HCT116 (cell line): ENCODE measurements at regions not wholly inside any gene's neighbourhood (a gene's known extent, or its start where the extent isn't known, plus 50 kb on each side); places are given as distances from the start of the nearest gene placed in this dataset.

Source experiments
- ATAC-seq: fragments of 200-7000 bp; cut with Tn5 transposase; 2 replicates; pipeline ENCODE4 v1.9.1; 2020; ENCODE audit warnings: mild to moderate bottlenecking, moderate library complexity
- BruUV-seq: library from RNA; stranded (reverse); fragments of 400-500 nt; replicated peaks from 2 replicates; lab custom pipeline; 2021; lab: Mats Ljungman, UMichigan
- CTCF ChIA-PET: fragments of 300-600 bp; sonication (Branson Sonifier 250); formaldehyde crosslinking; loops from one replicate; lab custom pipeline; 2021; ENCODE audit warnings: antibody characterized with exemption; lab: Charles Lee
- POLR2A ChIA-PET: fragments of 300-600, 350-600 bp; sonication (Branson Sonifier 250); formaldehyde crosslinking; loops from one replicate; lab custom pipeline; 2021; ENCODE audit warnings: antibody characterized with exemption; lab: Charles Lee
- RAD21 ChIA-PET, 2 experiments: fragments of 300-600 bp; sonication (Branson Sonifier 250); formaldehyde crosslinking; loops; one replicate each; lab custom pipeline; 2023; ENCODE audit warnings: low total read pairs in 2 of 2; ENCODE audit not compliant: uncharacterized antibody in 2 of 2, unreplicated experiment in 2 of 2, low non-redundant PET in 1 of 2; lab: Charles Lee
- DNase-seq: peaks from one replicate; pipeline ENCODE4 v3.0.0-alpha.2; 2010; ENCODE audit warnings: low read depth, low spot score
- H2AFZ ChIP-seq: fragments of 200-600 bp; shearing (Covaris generic), sonication (generic); 2 replicates; pipeline ENCODE4 v1.6.1; 2017; ENCODE audit warnings: low read depth, mixed run types, mixed read lengths, antibody characterized with exemption, low read length; ENCODE audit not compliant: poor library complexity, severe bottlenecking
- H3K27ac ChIP-seq: 2 replicates; pipeline ENCODE4 v1.5.1; 2012; ENCODE audit warnings: low read depth, low read length
- H3K27me3 ChIP-seq: fragments of 200-600 bp; sonication (generic); 2 replicates; pipeline ENCODE4 v1.6.1; 2016; ENCODE audit warnings: mixed run types, low read length, mixed read lengths; ENCODE audit not compliant: insufficient read depth
- H3K36me3 ChIP-seq, 2 experiments: fragments of 200-500 bp in 1 of 2; fragments of 200-600 bp in 1 of 2; sonication (Bioruptor generic) in 1 of 2; sonication (generic) in 1 of 2; 2 replicates each; pipeline versions ENCODE4 v1.5.1 to v1.6.1; 2014 to 2016; ENCODE audit warnings: low read length in 2 of 2, inconsistent platforms in 1 of 2, mixed read lengths in 1 of 2, mixed run types in 1 of 2; ENCODE audit not compliant: insufficient read depth in 2 of 2, control insufficient read depth in 1 of 2
- H3K4me1 ChIP-seq, 2 experiments: fragments of 200-600 bp in 1 of 2; sonication (generic) in 1 of 2; 2 replicates each; pipeline versions ENCODE4 v1.5.1 to v1.6.1; 2012 to 2017; ENCODE audit warnings: low read length in 2 of 2, inconsistent platforms in 1 of 2, mild to moderate bottlenecking in 1 of 2, mixed read lengths in 1 of 2, mixed run types in 1 of 2, moderate library complexity in 1 of 2; ENCODE audit not compliant: insufficient read depth in 2 of 2, control insufficient read depth in 1 of 2
- H3K4me2 ChIP-seq: fragments of 200-600 bp; sonication (generic); 2 replicates; pipeline ENCODE4 v1.6.1; 2017; ENCODE audit warnings: mixed run types, low read length, mixed read lengths
- H3K4me3 ChIP-seq, 2 experiments: fragments of 200-600 bp in 1 of 2; sonication (generic) in 1 of 2; replicated peaks in 1 of 2; 2 replicates each; pipeline ENCODE4 v1.5.1; 2011 to 2016; ENCODE audit warnings: low read length in 2 of 2, control low read depth in 1 of 2, low read depth in 1 of 2, mild to moderate bottlenecking in 1 of 2, mixed read lengths in 1 of 2, mixed run types in 1 of 2
- H3K79me2 ChIP-seq: fragments of 200-600 bp; sonication (generic); 2 replicates; pipeline ENCODE4 v1.6.1; 2017; ENCODE audit warnings: mild to moderate bottlenecking, mixed run types, low read length, moderate library complexity, mixed read lengths; ENCODE audit not compliant: insufficient read depth
- H3K9ac ChIP-seq: fragments of 200-600 bp; sonication (generic); 2 replicates; pipeline ENCODE4 v1.6.1; 2016; ENCODE audit warnings: low read length, mixed read lengths
- H3K9me2 ChIP-seq: fragments of 200-600 bp; sonication (generic), shearing (Covaris generic); 2 replicates; pipeline ENCODE4 v1.6.1; 2017; ENCODE audit warnings: mixed run types, mild to moderate bottlenecking, moderate library complexity; ENCODE audit not compliant: insufficient read depth
- H3K9me3 ChIP-seq, 2 experiments: fragments of 200-500 bp in 1 of 2; fragments of 200-600 bp in 1 of 2; sonication (Bioruptor generic) in 1 of 2; sonication (generic) in 1 of 2; 2 replicates each; pipeline ENCODE4 v1.6.1; 2014 to 2017; ENCODE audit warnings: low read length in 2 of 2, mixed read lengths in 2 of 2, inconsistent platforms in 1 of 2, low read depth in 1 of 2, mild to moderate bottlenecking in 1 of 2, mixed run types in 1 of 2, moderate library complexity in 1 of 2; ENCODE audit not compliant: control insufficient read depth in 1 of 2, insufficient read depth in 1 of 2
- H4K20me1 ChIP-seq: fragments of 200-600 bp; sonication (generic), shearing (Covaris generic); 2 replicates; pipeline ENCODE4 v1.6.1; 2017; ENCODE audit warnings: mixed run types, mild to moderate bottlenecking, moderate library complexity; ENCODE audit not compliant: insufficient read depth
- ATF3 ChIP-seq: IDR thresholded peaks from 2 replicates; pipeline ENCODE4 v1.6.1; 2012
- CBX3 ChIP-seq: IDR thresholded peaks from 2 replicates; pipeline ENCODE4 v1.6.1; 2012; ENCODE audit warnings: low read depth
- CEBPB ChIP-seq: IDR thresholded peaks from 2 replicates; pipeline ENCODE4 v1.6.1; 2012; ENCODE audit warnings: low read depth
- EGR1 ChIP-seq: IDR thresholded peaks from 2 replicates; pipeline ENCODE4 v1.6.1; 2012; ENCODE audit warnings: low read depth
- EZH2 ChIP-seq: fragments of 200-600 bp; sonication (generic); IDR thresholded peaks from 2 replicates; pipeline ENCODE4 v1.6.1; 2017; ENCODE audit warnings: antibody characterized with exemption, mixed run types
- EZH2phosphoT487 ChIP-seq: fragments of 200-600 bp; IDR thresholded peaks from 2 replicates; pipeline ENCODE4 v1.6.1; 2018; ENCODE audit warnings: antibody characterized with exemption, borderline replicate concordance
- FOSL1 ChIP-seq: IDR thresholded peaks from 2 replicates; pipeline ENCODE4 v1.6.1; 2012; ENCODE audit warnings: low read depth
- JUND ChIP-seq: IDR thresholded peaks from 2 replicates; pipeline ENCODE4 v1.6.1; 2012
- POLR2A ChIP-seq: IDR thresholded peaks from 2 replicates; pipeline ENCODE4 v1.7.0; 2011; ENCODE audit warnings: borderline replicate concordance; ENCODE audit not compliant: insufficient read depth, insufficient read length; ENCODE audit errors: extremely low read depth
- SIN3A ChIP-seq: IDR thresholded peaks from 2 replicates; pipeline ENCODE4 v1.6.1; 2012; ENCODE audit warnings: low read depth
- SRF ChIP-seq: IDR thresholded peaks from 2 replicates; pipeline ENCODE4 v1.6.1; 2012; ENCODE audit warnings: low read depth
- TCF7L2 ChIP-seq: IDR thresholded peaks from 2 replicates; pipeline ENCODE4 v1.7.0; 2011; ENCODE audit warnings: borderline replicate concordance, inconsistent platforms; ENCODE audit not compliant: insufficient read depth, insufficient read length; ENCODE audit errors: extremely low read depth
- YY1 ChIP-seq: IDR thresholded peaks from 2 replicates; pipeline ENCODE4 v1.6.1; 2011; ENCODE audit warnings: low read length, low read depth, moderate library complexity, mild to moderate bottlenecking; ENCODE audit not compliant: insufficient replicate concordance; ENCODE audit errors: extremely low read depth
- intact Hi-C: fragments of 100-400 bp; cut with micrococcal nuclease; formaldehyde crosslinking; loops from 2 replicates; pipeline ENCODE4 v1.10.0; 2022
- TF ChIP-seq, protein P1 (sequence below), 3 experiments: fragments of 200-600 bp in 1 of 3; sonication (generic) in 1 of 3; IDR thresholded peaks in 2 of 3; conservative IDR thresholded peaks in 1 of 3; 2 replicates each; pipeline ENCODE4 v1.5.1; 2012 to 2017; ENCODE audit warnings: low read depth in 2 of 3, low read length in 2 of 3, antibody characterized with exemption in 1 of 3, borderline replicate concordance in 1 of 3, control low read depth in 1 of 3, mild to moderate bottlenecking in 1 of 3, mixed read lengths in 1 of 3, mixed run types in 1 of 3, moderate library complexity in 1 of 3; ENCODE audit not compliant: insufficient read depth in 1 of 3

DNA sequence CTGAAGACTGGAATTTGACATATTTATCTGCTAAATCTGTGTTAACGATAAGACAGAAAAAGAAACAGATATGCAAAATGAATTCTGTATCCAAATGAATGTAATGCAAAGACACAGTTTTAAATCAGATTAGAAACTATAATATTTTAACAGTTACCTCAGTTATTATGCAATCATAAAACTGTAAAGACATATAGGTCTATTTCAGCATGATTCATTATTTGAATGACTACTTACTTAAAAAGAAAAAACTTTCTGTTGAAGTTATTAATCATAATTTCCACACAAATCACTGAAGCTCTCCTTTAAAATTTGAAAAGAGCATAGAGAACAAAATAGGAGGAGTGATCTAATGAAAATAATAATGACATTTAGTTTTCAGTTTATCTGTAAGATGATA lies 742.6 kb downstream of the FSCB start:
- no TSS peak for BruUV-seq
- RAD21 ChIA-PET: no interaction called here
- no peak for DNase-seq
- POLR2A ChIA-PET: no interaction called here
- no peaks in the 10 kb centered on the region; a peak in 1 of 4 replicates for H3K9me3 ChIP-seq
- H3K4me2 ChIP-seq: no peak overlapping the region
- no peak overlapping the region for H2AFZ ChIP-seq
- H3K9ac ChIP-seq: no peak overlapping the region
- TF ChIP-seq CEBPB (no peak), SIN3A (no peak), CBX3 (no peak), FOSL1 (no peak)
- TF ChIP-seq, protein P1, sequence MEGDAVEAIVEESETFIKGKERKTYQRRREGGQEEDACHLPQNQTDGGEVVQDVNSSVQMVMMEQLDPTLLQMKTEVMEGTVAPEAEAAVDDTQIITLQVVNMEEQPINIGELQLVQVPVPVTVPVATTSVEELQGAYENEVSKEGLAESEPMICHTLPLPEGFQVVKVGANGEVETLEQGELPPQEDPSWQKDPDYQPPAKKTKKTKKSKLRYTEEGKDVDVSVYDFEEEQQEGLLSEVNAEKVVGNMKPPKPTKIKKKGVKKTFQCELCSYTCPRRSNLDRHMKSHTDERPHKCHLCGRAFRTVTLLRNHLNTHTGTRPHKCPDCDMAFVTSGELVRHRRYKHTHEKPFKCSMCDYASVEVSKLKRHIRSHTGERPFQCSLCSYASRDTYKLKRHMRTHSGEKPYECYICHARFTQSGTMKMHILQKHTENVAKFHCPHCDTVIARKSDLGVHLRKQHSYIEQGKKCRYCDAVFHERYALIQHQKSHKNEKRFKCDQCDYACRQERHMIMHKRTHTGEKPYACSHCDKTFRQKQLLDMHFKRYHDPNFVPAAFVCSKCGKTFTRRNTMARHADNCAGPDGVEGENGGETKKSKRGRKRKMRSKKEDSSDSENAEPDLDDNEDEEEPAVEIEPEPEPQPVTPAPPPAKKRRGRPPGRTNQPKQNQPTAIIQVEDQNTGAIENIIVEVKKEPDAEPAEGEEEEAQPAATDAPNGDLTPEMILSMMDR (IDR thresholded peaks at IDR 0.05 in 2 of 3, conservative IDR thresholded peaks at IDR 0.05 in 1 of 3; ENCODE audit: borderline replicate concordance in 1 of 3, insufficient read depth in 1 of 3, low read depth in 2 of 3, low read length in 2 of 3): no peak
- no peak overlapping the region for H3K4me3 ChIP-seq
- H3K27ac ChIP-seq: no peak overlapping the region
- ATAC-seq: no peak
- H3K27me3 ChIP-seq: no peaks in the 10 kb centered on the region
- no peaks in the 10 kb centered on the region for H3K36me3 ChIP-seq
- H4K20me1 ChIP-seq: no peaks in the 10 kb centered on the region
- no peaks in the 10 kb centered on the region for H3K4me1 ChIP-seq
- H3K79me2 ChIP-seq: no peaks in the 10 kb centered on the region
- no peaks in the 10 kb centered on the region for H3K9me2 ChIP-seq
- intact Hi-C loops: no loop called here
- CTCF ChIA-PET: no interaction called here

DNA sequence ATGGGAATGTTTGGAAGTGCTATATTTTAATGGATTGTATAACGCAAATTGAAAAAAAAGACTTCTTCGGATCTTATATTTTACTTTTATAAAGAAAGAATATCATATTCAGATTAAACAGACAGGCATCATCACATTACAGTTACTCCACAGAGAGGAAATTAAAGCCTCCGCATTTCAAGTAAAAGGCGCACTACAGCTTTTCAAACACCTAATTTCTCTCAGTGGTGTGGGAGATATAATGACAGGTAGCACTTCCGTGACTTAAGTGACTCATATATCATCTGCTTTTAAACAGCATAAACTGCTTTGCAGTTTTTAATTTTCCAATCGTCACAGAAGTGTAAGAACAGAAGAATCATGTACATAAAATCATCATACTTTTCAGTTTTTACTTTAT lies 751.4 kb downstream of the FSCB start:
- RAD21 ChIA-PET: no interaction called here
- no TSS peak for BruUV-seq
- ATAC-seq: no peak
- TF ChIP-seq POLR2A: no peak
- no peak for TF ChIP-seq EZH2phosphoT487
- no peak for TF ChIP-seq EZH2
- TF ChIP-seq, protein P1 (IDR thresholded peaks at IDR 0.05 in 2 of 3, conservative IDR thresholded peaks at IDR 0.05 in 1 of 3; ENCODE audit: borderline replicate concordance in 1 of 3, insufficient read depth in 1 of 3, low read depth in 2 of 3, low read length in 2 of 3): no peak
- TF ChIP-seq FOSL1: no peak
- no peak for TF ChIP-seq SRF
- TF ChIP-seq ATF3: no peak
- TF ChIP-seq SIN3A: no peak
- no peak for TF ChIP-seq JUND
- TF ChIP-seq EGR1: no peak
- TF ChIP-seq YY1: no peak
- TF ChIP-seq TCF7L2: no peak

More for the DNA sequence above, 751.4 kb downstream of the FSCB start:
- ChIA-PET CTCF (no interaction called here), POLR2A (no interaction called here)
- Histone ChIP-seq H3K9ac (no peak overlapping the region), H3K4me3 (no peak overlapping the region), H3K9me2 (no peaks in the 10 kb centered on the region), H2AFZ (no peak overlapping the region), H3K36me3 (no peaks in the 10 kb centered on the region), H3K27me3 (no peaks in the 10 kb centered on the region), H3K9me3 (no peaks in the 10 kb centered on the region; a peak in 1 of 4 replicates), H3K4me2 (no peak overlapping the region), H3K27ac (no peak overlapping the region), H3K79me2 (no peaks in the 10 kb centered on the region), H3K4me1 (no peaks in the 10 kb centered on the region), H4K20me1 (no peaks in the 10 kb centered on the region)
- intact Hi-C loops: no loop called here
- DNase-seq: no peak
